ENCODE measurements at regions not wholly inside any gene's neighbourhood (a gene's known extent, or its start where the extent isn't known, plus 50 kb on each side); places are given as distances from the start of the nearest gene placed in this dataset.

DNA sequence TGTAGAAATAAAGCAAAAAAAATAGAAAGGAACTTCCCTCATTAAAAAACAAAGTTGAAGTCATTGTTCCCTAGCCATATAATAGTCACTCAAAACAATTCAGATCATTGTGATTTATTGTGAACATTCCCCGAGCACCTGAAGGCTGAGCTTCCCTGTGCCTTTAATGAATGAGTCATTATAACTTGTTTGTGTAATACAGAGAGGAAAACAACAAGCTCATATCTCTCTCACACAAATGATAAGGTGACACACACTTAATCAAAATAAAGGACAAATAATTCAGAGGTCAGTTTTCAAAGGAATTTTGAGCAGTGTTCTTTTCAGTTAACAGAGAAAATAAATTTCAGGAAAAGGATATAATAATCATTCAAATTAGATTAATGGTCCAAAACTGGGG is 326.2 kb downstream of the DUSP10 start:
- no peak overlapping the region for H3K27ac ChIP-seq (ENCODE audit: low read depth, low read length)
- H3K4me1 ChIP-seq (ENCODE audit: control insufficient read depth, insufficient read depth, low read length) = peaks cover 6% of the 10 kb centered on the region
- no peaks in the 10 kb centered on the region for H3K36me3 ChIP-seq (ENCODE audit: control insufficient read depth, insufficient read depth, low read length)
- H3K27me3 ChIP-seq (ENCODE audit: control insufficient read depth, insufficient read depth, low read length) = no peaks in the 10 kb centered on the region
- no peak overlapping the region for H3K4me3 ChIP-seq (ENCODE audit: low read length)
- H3K9ac ChIP-seq (ENCODE audit: low read length) = no peak overlapping the region

DNA sequence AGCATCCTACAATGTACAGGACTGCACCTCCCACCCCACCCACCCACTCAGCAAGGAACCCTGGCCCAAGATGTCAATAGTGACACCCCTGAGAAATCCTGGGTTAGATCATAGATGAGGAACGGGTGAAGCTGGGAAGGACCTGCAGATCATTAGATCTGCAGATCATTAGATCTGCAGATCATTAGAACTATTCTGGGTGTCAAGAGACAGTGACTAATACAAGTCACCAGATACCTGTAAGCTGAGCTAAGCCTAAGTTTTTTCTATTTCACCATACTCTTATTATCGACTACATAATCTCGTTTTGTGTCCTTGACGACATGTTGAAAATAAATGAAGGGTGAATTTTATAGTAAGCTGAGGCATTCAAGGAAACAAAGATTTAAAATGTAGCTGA is 325.7 kb downstream of the DUSP10 start:
- H3K9ac ChIP-seq (ENCODE audit: low read length) = no peak overlapping the region
- H3K36me3 ChIP-seq (ENCODE audit: control insufficient read depth, insufficient read depth, low read length) = no peaks in the 10 kb centered on the region
- no peak overlapping the region for H3K27ac ChIP-seq (ENCODE audit: low read depth, low read length)
- peaks cover 6% of the 10 kb centered on the region for H3K4me1 ChIP-seq (ENCODE audit: control insufficient read depth, insufficient read depth, low read length)
- H3K27me3 ChIP-seq (ENCODE audit: control insufficient read depth, insufficient read depth, low read length) = no peaks in the 10 kb centered on the region
- no peak overlapping the region for H3K4me3 ChIP-seq (ENCODE audit: low read length)

DNA sequence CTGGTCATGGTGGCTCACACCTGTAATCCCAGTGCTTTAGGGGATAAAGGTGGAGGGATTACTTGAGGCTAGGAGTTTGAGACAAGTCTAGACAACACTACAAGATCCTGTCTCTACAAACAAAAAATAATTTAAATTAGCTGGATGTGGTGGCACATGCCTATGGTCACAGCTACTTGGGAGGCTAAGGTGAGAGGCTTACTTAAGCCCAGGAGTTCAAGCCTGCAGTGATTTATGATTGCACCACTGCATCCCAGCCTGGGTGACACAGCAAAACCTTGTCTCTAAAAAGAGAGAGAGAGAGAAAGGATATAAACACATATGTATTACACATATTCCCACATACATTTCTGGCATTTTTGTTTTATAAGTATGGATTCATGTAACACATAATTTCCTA is 325.2 kb downstream of the DUSP10 start:
- no peak overlapping the region for H3K9ac ChIP-seq (ENCODE audit: low read length)
- H3K4me1 ChIP-seq (ENCODE audit: control insufficient read depth, insufficient read depth, low read length) = peaks cover 6% of the 10 kb centered on the region
- no peak overlapping the region for H3K27ac ChIP-seq (ENCODE audit: low read depth, low read length)
- no peaks in the 10 kb centered on the region for H3K27me3 ChIP-seq (ENCODE audit: control insufficient read depth, insufficient read depth, low read length)
- no peaks in the 10 kb centered on the region for H3K36me3 ChIP-seq (ENCODE audit: control insufficient read depth, insufficient read depth, low read length)
- no peak overlapping the region for H3K4me3 ChIP-seq (ENCODE audit: low read length)

DNA sequence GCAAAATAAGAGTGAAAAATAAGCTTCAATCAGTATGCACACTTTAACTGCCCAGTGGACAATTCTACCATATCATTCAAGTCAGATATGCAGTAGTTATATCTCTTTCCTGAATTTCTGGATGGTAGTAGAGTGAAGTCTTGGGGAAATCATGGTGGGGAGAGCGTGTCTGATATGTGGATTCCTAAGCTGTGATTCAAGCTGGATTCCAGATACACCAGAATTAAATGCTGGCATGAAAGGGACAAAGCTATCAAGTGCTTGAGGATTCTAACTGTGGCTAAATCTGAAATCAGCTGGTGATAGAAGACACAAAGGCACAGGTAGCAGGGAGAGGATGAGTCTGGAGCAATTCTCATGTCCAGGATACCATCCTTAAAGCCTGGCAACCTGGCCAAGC is 323.5 kb downstream of the DUSP10 start:
- H3K36me3 ChIP-seq (ENCODE audit: control insufficient read depth, insufficient read depth, low read length) = no peaks in the 10 kb centered on the region
- H3K27ac ChIP-seq (ENCODE audit: low read depth, low read length) = no peak overlapping the region
- no peaks in the 10 kb centered on the region for H3K27me3 ChIP-seq (ENCODE audit: control insufficient read depth, insufficient read depth, low read length)
- no peak overlapping the region for H3K9ac ChIP-seq (ENCODE audit: low read length)
- peaks cover 6% of the 10 kb centered on the region for H3K4me1 ChIP-seq (ENCODE audit: control insufficient read depth, insufficient read depth, low read length)
- H3K4me3 ChIP-seq (ENCODE audit: low read length) = no peak overlapping the region

DNA sequence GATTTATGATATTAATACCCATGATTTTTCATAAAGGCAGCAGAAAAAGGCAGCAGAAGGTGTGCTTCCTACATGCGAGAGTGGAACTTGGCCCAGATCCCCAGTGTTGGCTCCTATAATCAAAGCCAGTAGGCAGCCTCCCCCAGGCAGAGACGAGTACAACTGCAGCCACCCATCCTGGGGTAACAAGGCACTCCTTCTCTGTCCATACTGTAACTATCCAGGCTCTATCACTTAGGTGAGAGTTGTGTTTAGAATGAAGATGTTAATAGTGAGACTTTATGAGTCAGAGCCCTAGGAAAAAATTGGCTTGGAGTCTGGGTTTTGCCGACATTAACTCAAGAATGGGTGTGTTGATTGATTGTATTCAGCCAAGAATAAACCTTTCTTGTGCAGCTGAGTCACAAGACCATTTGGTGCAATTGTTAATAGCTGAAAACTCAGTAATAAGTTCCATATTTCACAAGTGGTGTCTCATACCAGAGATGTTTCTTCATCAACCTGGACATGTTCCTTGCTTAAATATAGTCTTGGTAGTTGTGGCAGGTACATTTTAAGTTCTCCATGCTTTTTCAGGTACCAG is 322.3 kb downstream of the DUSP10 start:
- Histone ChIP-seq H3K9ac (ENCODE audit: low read length) (no peak overlapping the region), H3K36me3 (ENCODE audit: control insufficient read depth, insufficient read depth, low read length) (no peaks in the 10 kb centered on the region), H3K4me1 (ENCODE audit: control insufficient read depth, insufficient read depth, low read length) (peaks cover 6% of the 10 kb centered on the region), H3K27me3 (ENCODE audit: control insufficient read depth, insufficient read depth, low read length) (no peaks in the 10 kb centered on the region), H3K27ac (ENCODE audit: low read depth, low read length) (no peak overlapping the region), H3K4me3 (ENCODE audit: low read length) (no peak overlapping the region)

DNA sequence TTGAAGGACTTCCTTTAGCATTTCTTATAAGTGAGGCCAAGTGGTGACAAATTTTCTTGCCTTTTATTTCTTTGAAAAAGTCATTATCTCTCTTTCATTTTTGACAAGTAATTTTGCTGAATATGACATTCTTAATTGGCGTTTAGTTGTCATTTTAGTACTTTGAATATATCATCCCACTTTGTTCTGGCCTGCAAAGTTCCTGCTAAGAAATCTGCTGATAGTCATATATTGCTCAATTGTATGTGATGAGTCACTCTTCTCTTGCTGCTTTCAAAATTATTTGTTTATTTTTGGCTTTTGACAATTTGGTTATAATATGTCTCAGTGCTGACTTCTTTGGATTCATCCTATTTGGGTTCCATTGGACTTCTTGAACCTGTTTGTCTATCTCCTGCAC is 312.6 kb downstream of the DUSP10 start:
- H3K27me3 ChIP-seq (ENCODE audit: control insufficient read depth, insufficient read depth, low read length) = no peaks in the 10 kb centered on the region
- H3K36me3 ChIP-seq (ENCODE audit: control insufficient read depth, insufficient read depth, low read length) = no peaks in the 10 kb centered on the region
- no peak overlapping the region for H3K4me3 ChIP-seq (ENCODE audit: low read length)
- peaks cover 6% of the 10 kb centered on the region for H3K4me1 ChIP-seq (ENCODE audit: control insufficient read depth, insufficient read depth, low read length)
- no peak overlapping the region for H3K27ac ChIP-seq (ENCODE audit: low read depth, low read length)
- H3K9ac ChIP-seq (ENCODE audit: low read length) = no peak overlapping the region

DNA sequence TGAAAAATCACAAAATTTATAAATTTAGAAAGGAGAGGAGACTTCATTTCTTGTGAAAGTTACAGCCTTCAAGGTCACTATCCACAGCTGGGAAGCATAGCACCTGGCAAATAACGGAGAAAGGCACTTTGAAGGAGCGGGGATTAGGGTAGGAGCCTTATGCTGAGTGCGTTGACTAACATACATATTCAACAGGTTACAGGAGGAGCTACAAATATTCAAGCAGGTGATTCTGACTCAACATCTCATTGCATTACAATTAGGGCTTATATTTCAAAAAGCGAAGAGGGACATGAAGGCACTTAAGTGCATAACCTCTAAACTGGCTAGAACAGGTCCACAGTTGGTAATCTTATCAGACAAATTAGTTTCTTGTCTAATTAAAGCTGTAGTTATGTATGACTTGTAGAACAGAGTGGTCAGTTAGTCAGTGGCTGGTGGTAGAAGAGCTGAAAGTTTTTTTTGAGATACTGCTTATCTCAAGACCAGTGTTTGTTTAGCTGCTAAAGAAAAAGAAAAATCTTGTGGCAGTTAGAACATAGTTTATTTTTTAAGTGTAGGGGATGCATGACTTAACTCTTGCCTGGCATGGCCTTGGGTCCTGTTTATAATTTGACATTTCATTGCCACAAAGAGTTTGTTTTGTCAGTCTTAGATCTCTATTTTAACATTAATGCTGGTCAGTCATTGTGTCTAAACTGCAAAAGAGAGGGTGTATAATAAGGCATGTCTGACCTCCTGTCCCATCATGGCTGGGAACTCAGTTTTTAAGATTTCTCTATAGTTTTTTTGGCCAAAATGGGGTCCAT is 311.5 kb downstream of the DUSP10 start:
- Histone ChIP-seq H3K36me3 (ENCODE audit: control insufficient read depth, insufficient read depth, low read length) (no peaks in the 10 kb centered on the region), H3K4me1 (ENCODE audit: control insufficient read depth, insufficient read depth, low read length) (peaks cover 9% of the 10 kb centered on the region), H3K27ac (ENCODE audit: low read depth, low read length) (no peak overlapping the region), H3K27me3 (ENCODE audit: control insufficient read depth, insufficient read depth, low read length) (no peaks in the 10 kb centered on the region), H3K4me3 (ENCODE audit: low read length) (no peak overlapping the region), H3K9ac (ENCODE audit: low read length) (no peak overlapping the region)

DNA sequence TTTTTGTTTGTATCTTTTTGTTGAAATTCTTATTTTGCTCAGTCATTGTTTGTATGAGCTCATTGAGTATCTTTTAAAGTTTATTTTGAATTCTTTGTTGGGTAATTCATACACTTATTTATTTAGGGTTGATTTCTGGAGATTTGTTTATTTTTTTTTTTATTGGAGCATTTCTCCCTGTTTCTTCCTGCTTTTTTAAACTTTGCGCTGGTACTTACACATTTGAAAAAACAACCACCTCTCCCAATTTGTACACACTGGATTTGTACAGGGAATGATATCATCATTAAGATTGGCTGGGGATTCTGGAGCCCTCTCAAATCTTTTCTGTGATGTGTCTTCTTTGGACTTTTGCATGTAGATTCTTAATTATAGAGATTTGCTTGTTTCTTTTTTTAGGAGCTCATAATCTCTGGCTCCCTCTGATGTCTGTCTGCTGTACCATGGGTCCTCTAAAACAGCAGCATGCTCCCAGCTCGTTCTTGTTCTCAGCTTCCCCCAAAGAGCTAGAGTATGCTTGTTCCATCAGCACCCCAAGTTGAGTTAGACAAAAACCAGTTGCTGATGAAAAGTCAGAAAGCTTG is 310.7 kb downstream of the DUSP10 start:
- Histone ChIP-seq H3K27ac (ENCODE audit: low read depth, low read length) (peak overlapping the region; percentile 41), H3K36me3 (ENCODE audit: control insufficient read depth, insufficient read depth, low read length) (no peaks in the 10 kb centered on the region), H3K4me1 (ENCODE audit: control insufficient read depth, insufficient read depth, low read length) (peaks cover 9% of the 10 kb centered on the region), H3K4me3 (ENCODE audit: low read length) (no peak overlapping the region), H3K9ac (ENCODE audit: low read length) (no peak overlapping the region), H3K27me3 (ENCODE audit: control insufficient read depth, insufficient read depth, low read length) (no peaks in the 10 kb centered on the region)

DNA sequence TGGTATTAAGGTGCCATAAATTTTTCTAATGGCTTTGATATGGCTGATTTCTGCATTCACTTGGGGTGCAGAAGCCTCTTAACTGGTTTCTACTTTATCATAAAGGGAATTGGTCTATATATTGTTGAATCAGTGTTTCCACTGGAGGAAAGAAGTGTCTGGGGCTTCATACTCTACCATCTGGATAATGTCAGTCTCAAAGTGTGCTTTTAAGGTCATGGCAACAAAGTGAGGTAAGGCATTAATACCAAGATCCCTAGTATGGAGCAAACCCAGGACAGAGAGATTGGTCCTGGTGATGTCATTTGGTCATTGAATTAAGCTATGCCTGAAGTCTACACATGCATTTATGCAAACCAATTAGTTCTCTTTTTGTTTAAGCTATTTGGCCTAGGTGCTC is 309.9 kb downstream of the DUSP10 start:
- Histone ChIP-seq H3K27ac (ENCODE audit: low read depth, low read length) (no peak overlapping the region), H3K36me3 (ENCODE audit: control insufficient read depth, insufficient read depth, low read length) (no peaks in the 10 kb centered on the region), H3K9ac (ENCODE audit: low read length) (no peak overlapping the region), H3K27me3 (ENCODE audit: control insufficient read depth, insufficient read depth, low read length) (no peaks in the 10 kb centered on the region), H3K4me3 (ENCODE audit: low read length) (no peak overlapping the region), H3K4me1 (ENCODE audit: control insufficient read depth, insufficient read depth, low read length) (peaks cover 9% of the 10 kb centered on the region)

DNA sequence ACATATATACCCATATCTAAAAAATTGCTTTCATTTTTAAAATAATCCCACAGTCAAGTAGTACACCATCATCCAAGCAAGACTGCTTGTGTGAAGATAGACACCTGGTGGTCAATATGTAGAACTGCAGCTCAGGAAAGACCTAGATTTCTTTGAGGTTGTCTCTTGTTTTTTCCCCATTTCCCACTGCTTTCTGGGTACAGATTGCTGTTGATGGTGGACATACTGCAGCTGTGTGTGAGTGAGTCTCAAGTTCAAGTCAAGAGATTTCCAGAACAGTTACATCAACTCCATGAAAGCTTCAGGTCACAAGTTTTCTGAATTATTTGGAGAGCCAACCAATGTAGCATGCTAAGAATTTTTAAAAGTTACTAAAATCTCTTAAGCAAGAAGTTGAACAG is 306.4 kb downstream of the DUSP10 start:
- Histone ChIP-seq H3K27ac (ENCODE audit: low read depth, low read length) (no peak overlapping the region), H3K4me3 (ENCODE audit: low read length) (no peak overlapping the region), H3K27me3 (ENCODE audit: control insufficient read depth, insufficient read depth, low read length) (no peaks in the 10 kb centered on the region), H3K4me1 (ENCODE audit: control insufficient read depth, insufficient read depth, low read length) (peaks cover 15% of the 10 kb centered on the region), H3K9ac (ENCODE audit: low read length) (no peak overlapping the region), H3K36me3 (ENCODE audit: control insufficient read depth, insufficient read depth, low read length) (no peaks in the 10 kb centered on the region)

DNA sequence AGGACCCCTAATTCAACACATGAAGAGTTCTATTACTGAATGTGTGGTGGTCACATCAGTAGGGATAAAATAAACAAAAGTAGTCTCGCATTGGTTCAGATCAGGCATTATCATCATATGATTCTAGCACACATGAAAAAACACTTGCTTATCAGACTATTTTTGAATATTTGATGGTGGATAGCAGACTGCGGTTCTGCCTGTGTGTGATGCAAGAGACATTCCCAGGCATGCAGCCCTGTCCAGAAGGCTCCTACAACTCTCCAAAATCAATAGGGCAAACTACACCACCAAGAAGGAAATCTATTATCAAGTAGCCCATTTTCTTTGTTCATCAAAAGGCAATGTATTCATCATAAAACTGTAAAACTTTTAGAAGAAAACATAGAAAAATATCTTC is 304.7 kb downstream of the DUSP10 start:
- Histone ChIP-seq H3K4me3 (ENCODE audit: low read length) (no peak overlapping the region), H3K27me3 (ENCODE audit: control insufficient read depth, insufficient read depth, low read length) (no peaks in the 10 kb centered on the region), H3K9ac (ENCODE audit: low read length) (no peak overlapping the region), H3K36me3 (ENCODE audit: control insufficient read depth, insufficient read depth, low read length) (no peaks in the 10 kb centered on the region), H3K27ac (ENCODE audit: low read depth, low read length) (no peak overlapping the region), H3K4me1 (ENCODE audit: control insufficient read depth, insufficient read depth, low read length) (peaks cover 13% of the 10 kb centered on the region)

DNA sequence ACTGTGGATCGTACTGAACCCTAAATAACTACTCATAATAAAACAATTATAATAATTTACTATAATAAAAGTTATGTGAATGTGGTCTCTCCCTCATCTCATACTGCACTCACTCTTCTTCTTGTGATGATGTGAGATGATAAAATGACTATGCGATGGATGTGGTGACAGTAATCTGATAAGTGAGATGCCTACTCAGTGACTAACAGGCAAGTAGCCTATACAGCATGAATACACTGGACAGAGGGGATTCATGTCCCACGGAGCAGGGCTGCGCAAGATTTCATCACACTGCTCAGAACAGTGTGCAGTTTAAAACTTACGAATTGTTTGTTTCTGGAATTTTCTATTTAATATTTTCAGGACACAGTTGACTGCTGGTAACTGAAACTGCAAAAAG is 304.0 kb downstream of the DUSP10 start:
- Histone ChIP-seq H3K36me3 (ENCODE audit: control insufficient read depth, insufficient read depth, low read length) (no peaks in the 10 kb centered on the region), H3K4me1 (ENCODE audit: control insufficient read depth, insufficient read depth, low read length) (peaks cover 13% of the 10 kb centered on the region), H3K4me3 (ENCODE audit: low read length) (no peak overlapping the region), H3K27ac (ENCODE audit: low read depth, low read length) (no peak overlapping the region), H3K9ac (ENCODE audit: low read length) (no peak overlapping the region), H3K27me3 (ENCODE audit: control insufficient read depth, insufficient read depth, low read length) (no peaks in the 10 kb centered on the region)

All from rectal smooth muscle tissue (tissue), 1 donor.